ENCODE measurements at regions not wholly inside any gene's neighbourhood (a gene's known extent, or its start where the extent isn't known, plus 50 kb on each side); places are given as distances from the start of the nearest gene placed in this dataset.

DNA sequence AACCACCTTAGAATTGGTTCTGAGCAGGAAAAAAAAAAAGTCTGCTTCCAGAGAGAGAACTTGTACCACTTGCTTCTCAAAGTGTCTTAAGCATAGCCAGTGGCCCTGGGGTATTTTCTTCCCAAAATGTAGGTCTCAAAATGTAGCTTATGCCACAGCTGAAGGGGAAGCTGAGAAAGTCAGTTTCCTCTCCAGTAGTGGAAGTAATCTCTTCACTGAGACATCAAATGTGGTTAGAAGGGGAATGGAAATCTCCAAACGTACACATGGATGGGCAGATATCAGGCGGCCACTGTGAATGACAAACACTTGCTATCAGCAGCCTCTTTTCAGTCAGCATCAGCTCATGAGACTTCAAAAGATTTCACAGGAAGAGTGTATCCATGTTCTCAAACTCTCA, 841.2 kb downstream of the TUSC7 start:
- no peaks in the 10 kb centered on the region for H3K27me3 ChIP-seq
- no peak for TF ChIP-seq POLR2AphosphoS5 (IDR thresholded peaks at IDR 0.05)
- no peak for TF ChIP-seq EP300 (IDR thresholded peaks at IDR 0.05)
- no peak for TF ChIP-seq POLR2A (IDR thresholded peaks at IDR 0.05)
- TF ChIP-seq, protein P1, sequence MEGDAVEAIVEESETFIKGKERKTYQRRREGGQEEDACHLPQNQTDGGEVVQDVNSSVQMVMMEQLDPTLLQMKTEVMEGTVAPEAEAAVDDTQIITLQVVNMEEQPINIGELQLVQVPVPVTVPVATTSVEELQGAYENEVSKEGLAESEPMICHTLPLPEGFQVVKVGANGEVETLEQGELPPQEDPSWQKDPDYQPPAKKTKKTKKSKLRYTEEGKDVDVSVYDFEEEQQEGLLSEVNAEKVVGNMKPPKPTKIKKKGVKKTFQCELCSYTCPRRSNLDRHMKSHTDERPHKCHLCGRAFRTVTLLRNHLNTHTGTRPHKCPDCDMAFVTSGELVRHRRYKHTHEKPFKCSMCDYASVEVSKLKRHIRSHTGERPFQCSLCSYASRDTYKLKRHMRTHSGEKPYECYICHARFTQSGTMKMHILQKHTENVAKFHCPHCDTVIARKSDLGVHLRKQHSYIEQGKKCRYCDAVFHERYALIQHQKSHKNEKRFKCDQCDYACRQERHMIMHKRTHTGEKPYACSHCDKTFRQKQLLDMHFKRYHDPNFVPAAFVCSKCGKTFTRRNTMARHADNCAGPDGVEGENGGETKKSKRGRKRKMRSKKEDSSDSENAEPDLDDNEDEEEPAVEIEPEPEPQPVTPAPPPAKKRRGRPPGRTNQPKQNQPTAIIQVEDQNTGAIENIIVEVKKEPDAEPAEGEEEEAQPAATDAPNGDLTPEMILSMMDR (IDR thresholded peaks at IDR 0.05), result no peak
- H3K4me3 ChIP-seq, result no peak overlapping the region
- no peaks in the 10 kb centered on the region for H3K4me1 ChIP-seq
- H3K36me3 ChIP-seq, result no peaks in the 10 kb centered on the region
- no peak for DNase-seq
- no peaks in the 10 kb centered on the region for H3K9me3 ChIP-seq
- intact Hi-C loops (cut with DNase I; ENCODE audit: low total_unique reads), result no loop called here
- no peak overlapping the region for H3K27ac ChIP-seq
- WGBS, 5 donors, result 58 to 82% (median 71%) methylated on average over 2 of the region's 2 CpGs

DNA sequence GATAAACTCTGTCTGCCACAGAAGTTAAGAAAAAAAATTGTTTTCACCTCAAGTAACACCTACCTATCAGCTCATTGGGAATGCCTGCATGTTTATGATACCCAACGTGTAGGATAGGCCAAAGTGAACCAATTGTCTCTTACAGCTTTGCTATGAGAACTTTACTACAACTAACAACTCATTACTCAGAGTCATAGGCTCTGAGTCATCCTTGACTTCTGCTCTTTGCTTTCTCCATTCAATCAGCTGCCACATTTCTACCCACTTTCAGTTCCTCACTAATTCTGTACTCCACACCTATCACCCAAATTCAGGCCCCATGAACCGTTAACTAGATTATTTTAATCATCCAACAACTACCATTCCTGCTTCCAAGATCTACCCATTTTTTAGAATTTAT, 843.9 kb downstream of the TUSC7 start:
- TF ChIP-seq POLR2AphosphoS5 (IDR thresholded peaks at IDR 0.05) (no peak), POLR2A (IDR thresholded peaks at IDR 0.05) (no peak), EP300 (IDR thresholded peaks at IDR 0.05) (no peak)
- TF ChIP-seq, protein P1 (IDR thresholded peaks at IDR 0.05), result no peak
- H3K36me3 ChIP-seq, result no peaks in the 10 kb centered on the region
- H3K9me3 ChIP-seq, result no peaks in the 10 kb centered on the region
- DNase-seq, result peak in 1 of 2 donors; percentile 12
- intact Hi-C loops (cut with DNase I; ENCODE audit: low total_unique reads), result no loop called here
- H3K27ac ChIP-seq, result no peak overlapping the region
- H3K27me3 ChIP-seq, result no peaks in the 10 kb centered on the region
- no peak overlapping the region for H3K4me3 ChIP-seq
- 57 to 76% (median 72%) methylated on average over 2 of the region's 2 CpGs for WGBS, 5 donors
- H3K4me1 ChIP-seq, result no peaks in the 10 kb centered on the region

DNA sequence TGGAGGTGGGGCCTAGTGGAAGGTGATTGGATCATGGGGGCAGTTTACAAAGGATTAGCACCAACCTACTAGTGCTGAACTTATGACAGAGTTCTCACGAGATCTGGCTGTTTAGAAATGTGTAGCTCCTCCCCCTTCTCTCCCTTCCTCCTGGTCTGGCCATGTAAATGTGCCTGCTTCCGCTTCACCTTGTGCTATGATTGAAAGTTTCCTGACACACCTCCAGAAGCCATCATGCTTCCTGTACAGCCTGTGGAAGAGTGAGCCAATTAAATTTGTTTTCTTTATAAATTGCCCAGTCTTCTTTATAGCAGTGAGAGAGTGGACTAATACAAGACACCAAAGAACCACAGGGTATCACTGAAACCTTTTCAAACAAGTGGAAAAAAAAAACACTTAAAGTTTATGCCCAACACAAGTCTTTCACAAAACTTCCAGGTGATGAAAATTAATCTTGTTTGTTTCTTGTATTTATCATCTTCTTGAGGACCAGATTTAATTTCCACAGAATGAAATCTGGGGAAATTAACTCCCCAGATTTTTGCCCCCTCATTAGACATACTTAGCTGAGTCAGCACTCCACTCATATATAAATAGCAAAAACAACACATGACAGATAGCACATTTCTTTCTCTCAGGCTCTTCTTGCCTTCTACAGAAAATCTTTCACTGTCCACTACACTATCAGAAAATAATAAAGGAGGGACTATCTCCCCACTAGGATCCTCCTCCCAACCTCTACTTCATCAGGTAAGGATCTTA, 847.2 kb downstream of the TUSC7 start:
- no peak overlapping the region for H3K27ac ChIP-seq
- intact Hi-C loops (cut with DNase I; ENCODE audit: low total_unique reads), result no loop called here
- H3K4me3 ChIP-seq, result no peak overlapping the region
- H3K9me3 ChIP-seq, result no peaks in the 10 kb centered on the region
- DNase-seq, result no peak
- H3K36me3 ChIP-seq, result no peaks in the 10 kb centered on the region
- H3K27me3 ChIP-seq, result no peaks in the 10 kb centered on the region
- TF ChIP-seq, protein P1 (IDR thresholded peaks at IDR 0.05), result no peak
- TF ChIP-seq EP300 (IDR thresholded peaks at IDR 0.05), result no peak
- no peak for TF ChIP-seq POLR2AphosphoS5 (IDR thresholded peaks at IDR 0.05)
- TF ChIP-seq POLR2A (IDR thresholded peaks at IDR 0.05), result no peak
- WGBS, 5 donors, result 62 to 85% (median 72%) methylated on average over 2 of the region's 2 CpGs
- no peaks in the 10 kb centered on the region for H3K4me1 ChIP-seq

DNA sequence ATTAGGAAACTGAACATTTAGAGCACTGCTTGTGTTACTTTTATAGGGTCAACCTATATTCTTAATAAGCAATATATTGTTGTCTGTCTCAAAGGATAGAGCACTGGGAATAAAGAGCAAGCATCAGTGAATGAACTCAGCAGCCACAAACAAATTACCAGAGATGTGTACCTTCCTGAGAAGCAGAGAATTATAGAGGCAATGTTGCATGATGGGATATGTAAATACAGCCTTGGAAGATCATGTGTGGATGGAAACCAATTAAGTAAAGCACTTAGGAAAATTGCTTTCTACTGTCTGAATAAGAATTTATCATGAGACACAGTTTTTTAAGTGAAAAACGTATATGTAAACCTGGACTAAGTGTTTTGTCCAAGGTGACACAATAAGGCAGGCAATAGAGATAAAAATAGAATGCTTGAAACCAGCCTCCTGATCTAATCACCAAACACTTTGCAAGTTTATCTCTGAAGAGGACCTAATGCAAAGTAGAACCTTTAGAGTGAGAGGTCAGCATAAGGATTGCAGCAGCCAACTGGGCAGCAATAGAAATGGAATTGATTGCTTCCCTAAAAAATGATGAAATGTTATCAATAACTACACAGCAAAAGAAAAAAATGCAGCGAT, 848.0 kb downstream of the TUSC7 start:
- no peaks in the 10 kb centered on the region for H3K36me3 ChIP-seq
- H3K27me3 ChIP-seq, result no peaks in the 10 kb centered on the region
- DNase-seq, result no peak
- intact Hi-C loops (cut with DNase I; ENCODE audit: low total_unique reads), result no loop called here
- no peaks in the 10 kb centered on the region for H3K4me1 ChIP-seq
- no peak overlapping the region for H3K27ac ChIP-seq
- WGBS, 5 donors, result 38 to 58% (median 48%) methylated on average over 2 of the region's 2 CpGs
- H3K4me3 ChIP-seq, result no peak overlapping the region
- TF ChIP-seq POLR2A (IDR thresholded peaks at IDR 0.05) (no peak), POLR2AphosphoS5 (IDR thresholded peaks at IDR 0.05) (no peak), EP300 (IDR thresholded peaks at IDR 0.05) (no peak)
- TF ChIP-seq, protein P1 (IDR thresholded peaks at IDR 0.05), result no peak
- no peaks in the 10 kb centered on the region for H3K9me3 ChIP-seq
